Activated gamma-delta T cell (primary cell): ENCODE measurements at regions not wholly inside any gene's neighbourhood (a gene's known extent, or its start where the extent isn't known, plus 50 kb on each side); places are given as distances from the start of the nearest gene placed in this dataset.
"Not testable (repeated sequence)": the region's sequence is repeated elsewhere in the genome, so short reads cannot be mapped to it uniquely, and the experiment has no call there.

Experiments used
- DNase-seq: peaks from one replicate; lab custom pipeline; 2025; lab: John Stamatoyannopoulos, UW

DNA sequence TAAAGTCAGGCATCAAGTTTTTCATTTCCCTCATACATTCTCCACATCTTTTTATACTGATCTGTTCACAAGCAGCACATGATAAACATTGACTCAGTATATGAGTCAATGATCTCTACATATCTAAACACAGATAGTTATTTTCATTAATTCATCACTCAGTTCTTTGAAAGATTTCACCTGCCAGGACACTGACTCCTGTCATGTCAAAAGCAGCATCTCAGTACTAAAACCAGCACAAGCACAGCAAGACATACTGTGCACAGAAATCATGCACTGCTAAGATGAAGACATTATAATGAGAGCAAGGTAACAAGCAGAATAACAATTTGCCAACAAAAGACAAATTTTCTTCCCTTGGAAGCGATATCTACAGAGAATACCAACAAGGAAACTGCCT lies 206.1 kb upstream of the COX7C start:
- DNase-seq = no peak

DNA sequence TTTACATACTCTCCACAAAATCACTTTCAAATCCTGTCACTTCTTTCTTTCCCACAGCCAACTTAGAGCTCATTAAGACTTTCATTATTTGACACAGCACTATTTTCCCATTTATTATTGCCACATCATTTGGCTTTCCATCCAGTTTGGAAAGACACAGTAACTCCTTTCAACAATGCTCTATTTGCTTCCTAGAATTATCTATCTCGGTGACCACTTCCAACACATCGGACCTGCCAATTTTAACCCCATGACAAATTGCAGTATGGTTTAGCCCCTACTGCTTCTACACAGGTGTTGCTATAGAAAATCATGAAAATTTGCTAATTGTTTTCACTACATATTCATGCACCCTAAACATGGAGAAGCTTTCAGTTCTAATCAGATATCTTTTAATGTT lies 190.6 kb upstream of the COX7C start:
- no peak for DNase-seq

GRCh38 chr5:86439593-86440110 lies 178.1 kb upstream of the COX7C start:
- DNase-seq = no peak

DNA sequence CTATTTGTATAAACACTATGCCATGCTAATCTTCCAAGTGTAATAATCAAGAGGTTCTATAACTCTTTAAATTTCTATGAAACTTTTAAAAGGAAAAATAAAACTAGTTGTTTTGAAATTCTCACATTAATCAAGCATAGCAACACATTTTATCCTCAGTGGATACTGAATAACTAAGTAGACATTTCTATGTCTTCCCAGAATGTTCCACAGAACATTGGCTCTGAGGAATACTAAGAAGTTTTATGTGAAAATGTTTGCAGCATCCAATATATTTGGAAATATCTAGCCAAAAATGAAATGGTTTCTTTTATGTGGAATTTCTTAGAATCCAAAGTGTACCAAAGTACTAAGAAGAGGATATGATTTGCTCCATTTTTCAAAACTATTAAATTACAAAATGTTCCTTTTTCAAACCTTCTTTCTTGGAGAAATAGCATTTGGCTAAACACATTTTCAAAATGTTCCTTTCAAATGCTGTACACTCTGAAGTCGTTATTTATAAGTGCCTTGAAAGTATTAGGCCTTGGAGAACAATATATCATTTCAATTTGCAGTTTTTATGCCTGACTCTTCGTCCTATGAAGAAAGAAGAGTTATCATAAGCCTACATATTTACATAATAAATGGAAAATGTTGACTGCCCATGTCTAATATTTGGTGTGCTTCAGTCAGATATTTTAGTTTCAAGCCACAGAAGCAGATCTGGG lies 175.6 kb upstream of the COX7C start:
- no peak for DNase-seq

GRCh38 chr5:86447362-86447761 lies 170.4 kb upstream of the COX7C start:
- no peak for DNase-seq

DNA sequence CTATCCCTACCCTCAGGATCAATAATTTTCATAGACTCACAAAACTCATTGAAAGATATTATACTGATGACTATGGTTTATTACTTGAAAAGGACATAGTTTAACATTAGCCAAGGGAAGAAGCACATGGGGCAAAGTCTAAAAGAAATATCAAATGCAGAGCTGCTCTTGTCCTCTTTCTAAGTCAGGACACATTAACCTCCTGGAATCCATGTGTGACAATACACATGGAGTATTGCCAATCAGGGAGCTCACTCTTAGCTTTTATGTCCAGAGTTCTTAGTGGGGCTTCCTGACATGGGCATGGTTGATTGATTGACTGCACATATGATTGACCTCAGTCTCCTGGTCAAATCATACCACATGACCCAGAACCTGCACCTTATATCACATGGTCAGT lies 165.5 kb upstream of the COX7C start:
- no peak for DNase-seq

DNA sequence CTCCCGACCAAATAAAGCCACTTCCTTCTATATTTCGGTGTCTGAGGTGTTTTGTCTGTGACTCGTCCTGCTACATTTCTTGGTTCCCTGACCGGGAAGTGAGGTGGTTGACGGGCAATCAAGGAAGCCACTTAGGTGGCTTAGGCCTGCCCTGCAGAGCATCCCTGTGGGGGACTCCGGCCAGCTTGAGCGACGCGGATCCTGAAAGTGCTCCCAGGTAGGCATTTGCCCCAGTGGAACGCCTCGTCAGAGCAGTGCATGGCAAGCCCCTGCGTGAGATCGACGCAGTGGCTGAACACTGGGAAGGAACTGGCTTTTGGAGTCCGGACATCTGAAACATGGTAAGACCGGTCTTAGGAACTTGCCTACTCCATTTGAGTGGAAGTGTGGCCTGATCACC lies 157.2 kb upstream of the COX7C start:
- DNase-seq = no peak

GRCh38 chr5:86461169-86461956 lies 156.4 kb upstream of the COX7C start:
- DNase-seq = no peak

DNA sequence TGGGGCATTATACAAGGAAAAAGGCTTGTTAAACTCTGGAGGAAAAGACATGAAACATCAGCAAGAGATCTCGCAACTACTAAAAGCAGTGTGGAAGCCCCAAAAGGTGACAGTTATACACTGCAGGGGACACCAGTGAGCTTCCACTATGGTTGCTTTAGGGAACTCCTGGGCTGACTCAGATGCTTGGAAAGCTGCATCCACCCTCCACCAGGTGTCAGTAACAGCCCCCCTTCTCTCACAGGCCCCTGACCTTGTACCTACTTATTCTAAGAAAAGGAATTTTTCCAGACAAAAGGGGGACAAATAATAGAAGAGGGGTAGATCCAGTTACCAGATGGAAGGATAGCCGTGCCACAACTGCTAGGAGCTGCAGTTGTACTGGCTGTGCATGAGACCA lies 154.4 kb upstream of the COX7C start:
- DNase-seq = no peak

DNA sequence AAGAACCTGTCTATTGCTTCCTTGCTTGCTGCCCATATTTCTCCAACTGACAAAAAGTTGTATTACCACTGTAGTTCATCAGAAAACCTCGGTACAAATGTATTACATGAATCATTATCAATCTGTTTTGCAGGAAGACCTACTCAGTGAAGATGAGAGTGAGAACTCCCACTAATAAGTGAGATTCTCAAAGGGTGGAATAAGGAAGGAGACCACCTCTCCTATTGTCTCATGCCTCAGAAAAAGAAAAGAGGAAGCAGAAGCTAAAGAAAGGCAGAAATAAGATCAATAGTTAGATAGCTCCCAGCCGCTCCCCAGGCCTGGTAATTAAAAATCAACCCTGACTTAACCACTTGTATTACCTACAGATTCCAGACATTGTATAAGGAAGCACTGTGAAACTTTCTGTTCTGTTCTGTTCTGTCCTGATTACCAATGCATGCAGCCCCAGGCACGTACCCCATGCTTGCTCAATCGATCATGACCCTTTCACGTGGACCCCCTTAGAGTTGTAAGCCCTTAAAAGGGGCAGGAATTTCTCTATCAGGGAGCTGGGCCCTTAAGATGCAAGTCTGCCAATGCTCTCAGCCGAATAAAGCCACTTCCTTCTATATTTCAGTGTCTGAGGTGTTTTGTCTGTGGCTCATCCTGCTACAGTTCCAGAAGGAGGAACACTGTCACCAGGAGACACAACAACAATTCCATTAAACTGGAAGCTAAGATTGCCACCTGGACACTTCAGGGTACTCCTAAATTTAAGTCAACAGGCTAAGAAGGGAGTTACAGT lies 152.5 kb upstream of the COX7C start:
- DNase-seq = no peak

GRCh38 chr5:86466721-86467120 lies 151.0 kb upstream of the COX7C start:
- peak; percentile 15 for DNase-seq

- no peak for DNase-seq
Measured at GRCh38 chr5:86482008-86482407, 135.7 kb upstream of the COX7C start.

- DNase-seq = no peak
Measured at GRCh38 chr5:86493777-86494176, 124.0 kb upstream of the COX7C start.

DNA sequence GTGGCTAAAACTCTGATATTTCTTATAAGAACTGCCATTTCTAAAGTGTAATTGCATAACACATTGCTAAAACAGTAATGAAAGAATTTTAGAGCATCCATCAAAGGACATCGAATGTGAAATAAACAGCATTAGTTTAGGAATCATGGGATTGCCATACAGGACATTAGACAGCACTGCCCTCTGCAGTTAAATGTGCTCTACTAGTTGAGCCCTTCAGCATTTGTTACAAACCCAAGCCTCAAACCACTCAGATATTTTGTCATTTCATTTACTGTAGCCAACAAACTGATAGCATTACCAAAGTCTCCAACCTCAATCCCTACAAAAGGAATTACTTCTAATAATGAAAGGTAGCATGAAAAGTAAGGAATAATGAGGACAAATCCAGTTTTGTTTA lies 116.8 kb upstream of the COX7C start:
- DNase-seq = no peak

DNA sequence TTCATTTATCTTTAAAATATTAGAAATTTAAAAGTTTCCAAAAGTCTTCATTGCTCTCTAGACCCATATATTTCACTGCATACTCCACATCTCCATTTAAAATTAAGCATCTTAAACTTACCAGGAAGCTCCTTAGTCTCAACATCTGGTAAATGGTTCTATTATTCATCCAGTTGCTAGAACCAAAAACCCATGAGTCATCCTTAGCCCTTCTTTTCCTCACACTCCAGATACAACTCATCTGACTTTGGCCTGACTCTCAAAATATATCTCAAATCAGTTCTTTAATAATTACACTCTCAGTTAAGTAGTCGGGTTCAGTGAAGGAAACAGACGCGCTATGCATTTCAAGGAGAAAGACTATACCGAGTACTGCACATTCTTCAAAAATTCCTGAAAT lies 110.2 kb upstream of the COX7C start:
- no peak for DNase-seq

GRCh38 chr5:86510330-86510915 lies 107.3 kb upstream of the COX7C start:
- not testable (repeated sequence) for DNase-seq

- no peak for DNase-seq
Measured at GRCh38 chr5:86523718-86524117, 94.0 kb upstream of the COX7C start.

- DNase-seq = no peak
Measured at GRCh38 chr5:86525622-86526021, 92.1 kb upstream of the COX7C start.

GRCh38 chr5:86526811-86527348 lies 90.9 kb upstream of the COX7C start:
- no peak for DNase-seq

DNA sequence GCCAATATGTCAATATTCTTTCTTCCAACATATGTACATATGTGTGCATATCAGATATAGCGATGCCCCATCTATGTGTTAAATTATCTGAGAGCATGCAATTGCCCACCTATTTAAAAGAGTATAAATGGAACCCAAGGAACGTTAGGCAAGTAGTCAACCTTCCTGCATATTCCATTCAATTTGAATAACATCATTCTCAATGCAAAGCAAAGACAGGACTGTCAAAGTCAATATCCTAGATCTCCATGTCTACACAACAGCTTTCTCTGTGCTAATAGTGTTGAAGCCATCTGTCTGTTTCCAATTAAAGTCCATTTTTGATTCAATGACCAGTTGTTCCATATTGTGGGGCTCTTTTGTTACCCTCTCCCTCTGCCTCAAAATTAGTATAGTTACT lies 85.3 kb upstream of the COX7C start:
- no peak for DNase-seq

DNA sequence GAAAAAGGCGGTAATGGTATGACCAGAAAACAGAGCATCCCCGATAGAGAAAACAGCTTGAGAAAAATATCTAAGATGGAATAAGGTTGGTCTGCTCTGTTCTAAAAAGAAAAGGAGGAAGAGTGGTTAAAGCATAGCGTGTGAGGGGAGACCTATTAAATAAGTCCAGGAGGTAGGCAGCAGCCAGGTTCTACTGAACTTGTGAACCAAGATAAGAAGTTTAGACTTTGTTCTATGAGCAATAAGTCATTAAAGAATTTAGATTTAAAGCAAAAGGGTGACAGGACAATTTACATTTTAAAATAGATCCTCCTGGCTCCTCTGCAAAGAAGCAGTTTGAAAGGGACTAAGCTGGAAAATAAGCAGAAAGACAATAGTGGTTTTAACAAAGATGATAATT lies 81.3 kb upstream of the COX7C start:
- no peak for DNase-seq

DNA sequence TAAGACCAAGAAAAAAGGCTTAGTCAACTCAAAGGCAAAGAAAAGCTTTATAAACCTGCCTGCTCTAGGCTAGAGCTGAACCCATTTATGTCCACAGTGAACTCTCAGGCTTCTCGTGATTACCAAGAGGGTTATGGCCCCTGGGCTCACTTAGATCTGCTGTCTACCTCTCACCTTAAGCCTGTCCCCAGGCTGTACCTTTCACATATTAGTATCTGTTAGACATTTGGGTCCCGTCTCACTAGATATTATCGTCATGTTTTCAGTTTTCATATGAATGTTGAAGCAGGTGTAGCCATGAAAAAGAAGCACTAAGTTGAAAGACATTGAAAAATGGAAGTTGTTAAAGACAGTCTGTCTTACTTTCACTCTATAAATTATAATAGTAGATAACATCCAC lies 75.2 kb upstream of the COX7C start:
- DNase-seq = no peak
